ENCODE measurements at regions not wholly inside any gene's neighbourhood (a gene's known extent, or its start where the extent isn't known, plus 50 kb on each side); places are given as distances from the start of the nearest gene placed in this dataset.
"Not testable (repeated sequence)": the region's sequence is repeated elsewhere in the genome, so short reads cannot be mapped to it uniquely, and the experiment has no call there.

- DNase-seq = peak; percentile 88 to 96
Observed at GRCh38 chr21:31530897-31531705, 128.4 kb upstream of the SOD1 start.

GRCh38 chr21:31530364-31530763, 129.1 kb upstream of the SOD1 start:
- DNase-seq = peak; percentile 53 to 71

- no peak for DNase-seq
Observed at GRCh38 chr21:31529406-31529805, 130.1 kb upstream of the SOD1 start.

- DNase-seq = no peak
Observed at GRCh38 chr21:31526040-31526439, 133.5 kb upstream of the SOD1 start.

- DNase-seq = no peak
Observed at GRCh38 chr21:31524140-31524539, 135.4 kb upstream of the SOD1 start.

GRCh38 chr21:31521515-31521914, 138.0 kb upstream of the SOD1 start:
- no peak for DNase-seq

- no peak for DNase-seq
Observed at GRCh38 chr21:31520561-31521098, 138.9 kb upstream of the SOD1 start.

- no peak for DNase-seq
Observed at GRCh38 chr21:31518580-31518979, 140.9 kb upstream of the SOD1 start.

- DNase-seq = no peak
Observed at GRCh38 chr21:31517664-31518414, 141.7 kb upstream of the SOD1 start.

- DNase-seq = no peak
Observed at GRCh38 chr21:31515253-31515652, 144.2 kb upstream of the SOD1 start.

- no peak for DNase-seq
Observed at GRCh38 chr21:31514598-31514997, 144.9 kb upstream of the SOD1 start.

- not testable (repeated sequence) for DNase-seq
Observed at GRCh38 chr21:31513541-31513940, 146.0 kb upstream of the SOD1 start.

- not testable (repeated sequence) for DNase-seq
Observed at GRCh38 chr21:31511999-31512398, 147.5 kb upstream of the SOD1 start.

- no peak for DNase-seq
Observed at GRCh38 chr21:31511258-31511657, 148.2 kb upstream of the SOD1 start.

- no peak for DNase-seq
Observed at GRCh38 chr21:31509194-31510017, 150.1 kb upstream of the SOD1 start.

- DNase-seq = no peak
Observed at GRCh38 chr21:31505975-31506374, 153.5 kb upstream of the SOD1 start.

GRCh38 chr21:31503939-31504338, 155.6 kb upstream of the SOD1 start:
- DNase-seq = no peak

- DNase-seq = no peak
Observed at GRCh38 chr21:31503467-31503866, 156.0 kb upstream of the SOD1 start.

- DNase-seq = no peak
Observed at GRCh38 chr21:31502537-31503143, 156.9 kb upstream of the SOD1 start.

GRCh38 chr21:31501926-31502325, 157.6 kb upstream of the SOD1 start:
- DNase-seq = no peak

GRCh38 chr21:31500982-31501381, 156.9 kb upstream of the TIAM1 start:
- no peak for DNase-seq

GRCh38 chr21:31500071-31500470, 156.0 kb upstream of the TIAM1 start:
- no peak for DNase-seq

GRCh38 chr21:31498985-31499384, 154.9 kb upstream of the TIAM1 start:
- no peak for DNase-seq
